ENCODE measurements at regions not wholly inside any gene's neighbourhood (a gene's known extent, or its start where the extent isn't known, plus 50 kb on each side); places are given as distances from the start of the nearest gene placed in this dataset.

GRCh38 chr4:160233141-160233540, 1130.3 kb downstream of the RAPGEF2 start (continued):
- no peak for TF ChIP-seq MYC (IDR thresholded peaks at IDR 0.05; ENCODE audit: insufficient read depth, insufficient read length, insufficient replicate concordance, low read length, severe bottlenecking)
- no peak for TF ChIP-seq SRF (IDR thresholded peaks at IDR 0.05; ENCODE audit: low read depth in 2 of 2, low read length in 2 of 2)
- TF ChIP-seq, protein P1, sequence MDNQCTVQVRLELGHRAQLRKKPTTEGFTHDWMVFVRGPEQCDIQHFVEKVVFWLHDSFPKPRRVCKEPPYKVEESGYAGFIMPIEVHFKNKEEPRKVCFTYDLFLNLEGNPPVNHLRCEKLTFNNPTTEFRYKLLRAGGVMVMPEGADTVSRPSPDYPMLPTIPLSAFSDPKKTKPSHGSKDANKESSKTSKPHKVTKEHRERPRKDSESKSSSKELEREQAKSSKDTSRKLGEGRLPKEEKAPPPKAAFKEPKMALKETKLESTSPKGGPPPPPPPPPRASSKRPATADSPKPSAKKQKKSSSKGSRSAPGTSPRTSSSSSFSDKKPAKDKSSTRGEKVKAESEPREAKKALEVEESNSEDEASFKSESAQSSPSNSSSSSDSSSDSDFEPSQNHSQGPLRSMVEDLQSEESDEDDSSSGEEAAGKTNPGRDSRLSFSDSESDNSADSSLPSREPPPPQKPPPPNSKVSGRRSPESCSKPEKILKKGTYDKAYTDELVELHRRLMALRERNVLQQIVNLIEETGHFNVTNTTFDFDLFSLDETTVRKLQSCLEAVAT (IDR thresholded peaks at IDR 0.05) = no peak
- TF ChIP-seq PAX5 (IDR thresholded peaks at IDR 0.05; ENCODE audit: borderline replicate concordance, low read depth, low read length) = no peak
- TF ChIP-seq ZNF217 (IDR thresholded peaks at IDR 0.05) = no peak
- no peak for TF ChIP-seq ZNF274 (IDR thresholded peaks at IDR 0.05; ENCODE audit: insufficient read depth, insufficient read length)

DNA sequence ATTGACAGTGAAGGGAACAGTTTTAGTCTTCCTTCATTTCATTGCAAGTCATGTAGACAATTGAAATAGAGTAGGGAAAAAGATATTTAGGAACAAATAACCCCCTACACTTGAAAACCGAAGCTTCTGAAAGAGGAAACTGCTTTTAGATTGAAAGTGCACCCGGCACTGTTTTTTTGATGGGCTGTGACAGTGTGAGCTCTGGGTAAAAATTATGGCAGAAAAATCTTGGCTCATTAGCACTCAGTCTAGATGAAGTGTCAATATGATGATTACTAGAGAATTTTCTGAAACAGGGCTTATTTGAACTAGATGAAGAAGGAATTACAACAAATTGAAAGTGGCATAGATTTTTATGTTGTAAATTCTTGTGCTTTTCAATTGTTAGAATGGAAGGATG, 1132.4 kb downstream of the RAPGEF2 start:
- no TSS peak for BruUV-seq (replicated peaks)
- CTCF ChIA-PET = interaction anchor here (1.5 to 1.6 kb wide), 2 partner anchors 8 to 13 kb away, joined by 3 to 4 read pairs; no protein-coding TSS in a partner anchor

More for the DNA sequence above, 1132.4 kb downstream of the RAPGEF2 start:
- Histone ChIP-seq H3K9ac (ENCODE audit: control insufficient read depth, insufficient read depth, low read length) (no peak overlapping the region), H3K4me1 (ENCODE audit: control insufficient read depth, insufficient read depth, low read length) (no peaks in the 10 kb centered on the region), H3K79me2 (ENCODE audit: control insufficient read depth, insufficient read depth, low read length) (no peaks in the 10 kb centered on the region), H2AFZ (ENCODE audit: control insufficient read depth, low read depth, low read length) (no peak overlapping the region), H3K9me3 (replicated peaks; ENCODE audit: control insufficient read depth, insufficient read depth, low read length) (no peaks in the 10 kb centered on the region), H3K36me3 (ENCODE audit: control insufficient read depth in 2 of 2, insufficient read depth in 2 of 2, low read length in 1 of 2) (no peaks in the 10 kb centered on the region), H3K4me3 (no peak overlapping the region), H3K27ac (ENCODE audit: control insufficient read depth, insufficient read depth) (no peak overlapping the region), H3K4me2 (ENCODE audit: control insufficient read depth, insufficient read depth) (no peak overlapping the region), H3K27me3 (replicated peaks in 1 of 2; ENCODE audit: control insufficient read depth in 2 of 2, insufficient read depth in 2 of 2, low read length in 1 of 2) (no peaks in the 10 kb centered on the region), H4K20me1 (ENCODE audit: control insufficient read depth, insufficient read depth) (no peaks in the 10 kb centered on the region)
- TF ChIP-seq CHD4 (IDR thresholded peaks at IDR 0.05) (no peak), MEF2A (IDR thresholded peaks at IDR 0.05; ENCODE audit: insufficient read depth, low read depth, low read length) (no peak), SMAD5 (IDR thresholded peaks at IDR 0.05; ENCODE audit: low read depth) (no peak), PAX8 (IDR thresholded peaks at IDR 0.05) (no peak), BRCA1 (IDR thresholded peaks at IDR 0.05; ENCODE audit: low read depth, low read length) (no peak), RAD51 (IDR thresholded peaks at IDR 0.05) (no peak), CHD2 (IDR thresholded peaks at IDR 0.05; ENCODE audit: borderline replicate concordance, low read depth, low read length) (no peak)
- TF ChIP-seq, protein P2, sequence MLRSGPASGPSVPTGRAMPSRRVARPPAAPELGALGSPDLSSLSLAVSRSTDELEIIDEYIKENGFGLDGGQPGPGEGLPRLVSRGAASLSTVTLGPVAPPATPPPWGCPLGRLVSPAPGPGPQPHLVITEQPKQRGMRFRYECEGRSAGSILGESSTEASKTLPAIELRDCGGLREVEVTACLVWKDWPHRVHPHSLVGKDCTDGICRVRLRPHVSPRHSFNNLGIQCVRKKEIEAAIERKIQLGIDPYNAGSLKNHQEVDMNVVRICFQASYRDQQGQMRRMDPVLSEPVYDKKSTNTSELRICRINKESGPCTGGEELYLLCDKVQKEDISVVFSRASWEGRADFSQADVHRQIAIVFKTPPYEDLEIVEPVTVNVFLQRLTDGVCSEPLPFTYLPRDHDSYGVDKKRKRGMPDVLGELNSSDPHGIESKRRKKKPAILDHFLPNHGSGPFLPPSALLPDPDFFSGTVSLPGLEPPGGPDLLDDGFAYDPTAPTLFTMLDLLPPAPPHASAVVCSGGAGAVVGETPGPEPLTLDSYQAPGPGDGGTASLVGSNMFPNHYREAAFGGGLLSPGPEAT (IDR thresholded peaks at IDR 0.05; ENCODE audit: low read depth) = no peak
- ChIA-PET RAD21 (ENCODE audit: unreplicated experiment) (no interaction called here), POLR2A (no interaction called here), SMC1A (ENCODE audit: uncharacterized antibody, unreplicated experiment) (no interaction called here)
- no peak for FAIRE-seq
- no peak for ATAC-seq
- intact Hi-C loops (cut with micrococcal nuclease; ENCODE audit: unreplicated experiment) = no loop called here
- 0% methylated on average over 2 of the region's 2 CpGs for WGBS (ENCODE audit: insufficient coverage, insufficient replicate concordance, low lambda C conversion rate, missing lambda C conversion rate)
- in situ Hi-C loops (cut with MboI) = no loop called here
- no peak for DNase-seq (ENCODE audit: low read depth, low spot score)
